H1 (cell line): ENCODE measurements at regions not wholly inside any gene's neighbourhood (a gene's known extent, or its start where the extent isn't known, plus 50 kb on each side); places are given as distances from the start of the nearest gene placed in this dataset.

Experiments used
- ATF3 ChIP-seq: IDR thresholded peaks from 2 replicates; pipeline ENCODE4 v1.6.1; 2011; ENCODE audit warnings: low read depth, mild to moderate bottlenecking, low read length; ENCODE audit not compliant: insufficient read depth
- BRCA1 ChIP-seq: IDR thresholded peaks from 2 replicates; pipeline ENCODE4 v1.6.1; 2012; ENCODE audit warnings: low read depth, low read length, improper control_type of control experiment
- EGR1 ChIP-seq: IDR thresholded peaks from 2 replicates; pipeline ENCODE4 v1.6.1; 2011; ENCODE audit warnings: low read depth, low read length, borderline replicate concordance
- JUND ChIP-seq: IDR thresholded peaks from 2 replicates; pipeline ENCODE4 v1.6.1; 2011; ENCODE audit warnings: mild to moderate bottlenecking, improper control_type of control experiment, low read length
- POLR2AphosphoS5 ChIP-seq: IDR thresholded peaks from 2 replicates; pipeline ENCODE4 v1.6.1; 2011; ENCODE audit warnings: low read depth, low read length

DNA sequence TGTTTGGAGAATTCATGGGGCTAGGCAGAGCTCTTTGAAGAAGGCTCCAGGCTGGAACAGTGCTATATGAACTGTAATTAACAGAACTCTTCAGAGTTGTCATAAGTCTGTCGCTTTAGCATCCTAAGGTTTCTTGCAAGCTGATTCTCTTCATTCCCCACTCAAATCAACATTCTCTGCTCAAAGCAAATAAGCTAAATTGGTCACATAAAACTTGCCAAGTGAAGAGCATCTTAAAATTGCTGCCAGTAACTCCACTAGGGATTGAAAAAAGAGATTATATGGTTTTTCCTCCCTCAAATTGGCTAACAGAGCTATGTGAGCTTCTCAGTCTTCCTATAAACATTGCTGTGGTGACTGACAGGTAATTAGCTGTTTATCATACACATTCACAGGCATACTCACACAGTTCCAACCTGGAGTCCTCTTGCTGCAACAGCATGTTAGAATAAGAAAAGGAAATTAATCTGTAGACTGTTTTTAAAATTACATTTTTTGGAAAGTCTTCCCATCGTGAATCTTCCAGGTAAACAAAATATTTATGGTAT is 298.5 kb upstream of the ATP10B start (continued):
- TF ChIP-seq BRCA1 = no peak
- no peak for TF ChIP-seq ATF3
- TF ChIP-seq JUND = no peak
- no peak for TF ChIP-seq EGR1
- no peak for TF ChIP-seq POLR2AphosphoS5
